Esophagus squamous epithelium (tissue), 4 donors: ENCODE measurements at regions not wholly inside any gene's neighbourhood (a gene's known extent, or its start where the extent isn't known, plus 50 kb on each side); places are given as distances from the start of the nearest gene placed in this dataset.

Experiments
- POLR2A ChIP-seq, 4 donors: fragments of 450-650 bp; IDR thresholded peaks; one replicate each; pipeline ENCODE4 v1.6.1; 2017; ENCODE audit warnings: antibody characterized with exemption in 4 of 4, mild to moderate bottlenecking in 4 of 4, moderate library complexity in 3 of 4
- TF ChIP-seq, protein P1 (sequence below), 6 experiments: fragments of 450-650 bp in 4 of 6; fragments of 200-600 bp in 2 of 6; sonication (generic) in 2 of 6; IDR thresholded peaks; one replicate each; pipeline ENCODE4 v1.5.1; 2016 to 2019; ENCODE audit warnings: antibody characterized with exemption in 6 of 6, mild to moderate bottlenecking in 4 of 6, moderate library complexity in 4 of 6

DNA sequence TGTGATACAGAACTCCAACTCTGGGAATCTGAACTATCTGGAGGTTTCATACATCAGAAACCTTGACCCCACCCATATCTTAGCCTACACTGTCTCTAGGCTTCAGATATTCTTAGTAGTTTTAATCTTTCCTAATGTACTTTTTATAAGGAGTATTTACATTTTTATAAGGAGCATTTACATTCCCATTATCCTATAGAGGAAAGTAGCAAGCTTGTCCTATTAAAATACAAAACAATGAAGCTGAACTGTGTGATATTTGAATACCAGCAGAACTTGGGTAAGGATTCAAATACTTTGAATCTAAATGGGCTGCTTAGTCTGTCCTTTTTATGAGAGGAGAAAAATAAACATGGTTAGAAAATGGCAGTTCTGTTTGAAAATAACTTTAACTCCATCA lies 247.4 kb downstream of the FMR1NB start:
- TF ChIP-seq, protein P1, sequence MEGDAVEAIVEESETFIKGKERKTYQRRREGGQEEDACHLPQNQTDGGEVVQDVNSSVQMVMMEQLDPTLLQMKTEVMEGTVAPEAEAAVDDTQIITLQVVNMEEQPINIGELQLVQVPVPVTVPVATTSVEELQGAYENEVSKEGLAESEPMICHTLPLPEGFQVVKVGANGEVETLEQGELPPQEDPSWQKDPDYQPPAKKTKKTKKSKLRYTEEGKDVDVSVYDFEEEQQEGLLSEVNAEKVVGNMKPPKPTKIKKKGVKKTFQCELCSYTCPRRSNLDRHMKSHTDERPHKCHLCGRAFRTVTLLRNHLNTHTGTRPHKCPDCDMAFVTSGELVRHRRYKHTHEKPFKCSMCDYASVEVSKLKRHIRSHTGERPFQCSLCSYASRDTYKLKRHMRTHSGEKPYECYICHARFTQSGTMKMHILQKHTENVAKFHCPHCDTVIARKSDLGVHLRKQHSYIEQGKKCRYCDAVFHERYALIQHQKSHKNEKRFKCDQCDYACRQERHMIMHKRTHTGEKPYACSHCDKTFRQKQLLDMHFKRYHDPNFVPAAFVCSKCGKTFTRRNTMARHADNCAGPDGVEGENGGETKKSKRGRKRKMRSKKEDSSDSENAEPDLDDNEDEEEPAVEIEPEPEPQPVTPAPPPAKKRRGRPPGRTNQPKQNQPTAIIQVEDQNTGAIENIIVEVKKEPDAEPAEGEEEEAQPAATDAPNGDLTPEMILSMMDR (IDR thresholded peaks at IDR 0.05), result no peak
- no peak for TF ChIP-seq POLR2A (IDR thresholded peaks at IDR 0.05)
